ENCODE measurements at regions not wholly inside any gene's neighbourhood (a gene's known extent, or its start where the extent isn't known, plus 50 kb on each side); places are given as distances from the start of the nearest gene placed in this dataset.

GRCh38 chr3:187935623-187936156, 190.4 kb upstream of the BCL6 start:
- no peak for DNase-seq

GRCh38 chr3:187936676-187937075, 191.4 kb upstream of the BCL6 start:
- DNase-seq: no peak

- no peak for DNase-seq
These were observed 194.6 kb upstream of the BCL6 start for GRCh38 chr3:187939891-187940290.

- DNase-seq: no peak
These were observed 196.0 kb upstream of the BCL6 start for GRCh38 chr3:187941135-187941847.

GRCh38 chr3:187941848-187942194, 196.6 kb upstream of the BCL6 start:
- no peak for DNase-seq

GRCh38 chr3:187942658-187943241, 197.5 kb upstream of the BCL6 start:
- no peak for DNase-seq

- DNase-seq: no peak
These were observed 198.6 kb upstream of the BCL6 start for GRCh38 chr3:187943677-187944389.

GRCh38 chr3:187944390-187945179, 199.3 kb upstream of the BCL6 start:
- no peak for DNase-seq

GRCh38 chr3:187945374-187945773, 200.1 kb upstream of the BCL6 start:
- no peak for DNase-seq

- DNase-seq: no peak
These were observed 201.0 kb upstream of the BCL6 start for GRCh38 chr3:187946163-187946691.

GRCh38 chr3:187946981-187947380, 201.7 kb upstream of the BCL6 start:
- no peak for DNase-seq

- DNase-seq: no peak
These were observed 202.8 kb upstream of the BCL6 start for GRCh38 chr3:187947927-187948682.

- no peak for DNase-seq
These were observed 204.0 kb upstream of the BCL6 start for GRCh38 chr3:187949093-187949820.

- no peak for DNase-seq
These were observed 203.3 kb upstream of the LPP start for GRCh38 chr3:187950671-187951070.

GRCh38 chr3:187951452-187952190, 202.3 kb upstream of the LPP start:
- no peak for DNase-seq

GRCh38 chr3:187952849-187953248, 201.1 kb upstream of the LPP start:
- no peak for DNase-seq

- DNase-seq: no peak
These were observed 199.5 kb upstream of the LPP start for GRCh38 chr3:187954516-187954872.

- DNase-seq: no peak
These were observed 198.9 kb upstream of the LPP start for GRCh38 chr3:187954873-187955586.

- DNase-seq: no peak
These were observed 198.4 kb upstream of the LPP start for GRCh38 chr3:187955587-187955952.

- no peak for DNase-seq
These were observed 196.8 kb upstream of the LPP start for GRCh38 chr3:187957165-187957581.

All from NCI-H446 (cell line).